Embryonic facial prominence (tissue), 1 donor: ENCODE measurements at regions not wholly inside any gene's neighbourhood (a gene's known extent, or its start where the extent isn't known, plus 50 kb on each side); places are given as distances from the start of the nearest gene placed in this dataset.
A peak's percentile ranks its signal among the peaks of the same experiment; 100 is the strongest.
"Not testable (repeated sequence)": the region's sequence is repeated elsewhere in the genome, so short reads cannot be mapped to it uniquely, and the experiment has no call there.

Experiments
- DNase-seq: peaks from one replicate; pipeline ENCODE4 v3.0.0-alpha.2; 2016; ENCODE audit errors: extremely low spot score

- DNase-seq = no peak
Observed at GRCh38 chr11:29485641-29486040, 531.2 kb downstream of the KCNA4 start.

- no peak for DNase-seq
Observed at GRCh38 chr11:29484548-29484947, 532.3 kb downstream of the KCNA4 start.

- DNase-seq = no peak
Observed at GRCh38 chr11:29483831-29484230, 533.0 kb downstream of the KCNA4 start.

GRCh38 chr11:29482510-29482909, 534.3 kb downstream of the KCNA4 start:
- DNase-seq = no peak

- no peak for DNase-seq
Observed at GRCh38 chr11:29481738-29482137, 535.1 kb downstream of the KCNA4 start.

- no peak for DNase-seq
Observed at GRCh38 chr11:29480981-29481380, 535.8 kb downstream of the KCNA4 start.

- DNase-seq = no peak
Observed at GRCh38 chr11:29458252-29458651, 558.6 kb downstream of the KCNA4 start.

- no peak for DNase-seq
Observed at GRCh38 chr11:29452146-29452545, 564.7 kb downstream of the KCNA4 start.

- DNase-seq = no peak
Observed at GRCh38 chr11:29449281-29450074, 567.4 kb downstream of the KCNA4 start.

GRCh38 chr11:29448246-29448877, 568.5 kb downstream of the KCNA4 start:
- peak; percentile 30 for DNase-seq

- DNase-seq = no peak
Observed at GRCh38 chr11:29447821-29448220, 569.0 kb downstream of the KCNA4 start.

GRCh38 chr11:29446132-29446531, 570.7 kb downstream of the KCNA4 start:
- DNase-seq = no peak

- not testable (repeated sequence) for DNase-seq
Observed at GRCh38 chr11:29445191-29445590, 571.6 kb downstream of the KCNA4 start.

- DNase-seq = no peak
Observed at GRCh38 chr11:29438815-29439214, 578.0 kb downstream of the KCNA4 start.

GRCh38 chr11:29435421-29435820, 581.4 kb downstream of the KCNA4 start:
- no peak for DNase-seq

GRCh38 chr11:29432719-29433325, 584.0 kb downstream of the KCNA4 start:
- DNase-seq = no peak

- no peak for DNase-seq
Observed at GRCh38 chr11:29405305-29405704, 611.5 kb downstream of the KCNA4 start.

GRCh38 chr11:29395555-29396072, 621.2 kb downstream of the KCNA4 start:
- no peak for DNase-seq

GRCh38 chr11:29389793-29390192, 627.0 kb downstream of the KCNA4 start:
- no peak for DNase-seq

- DNase-seq = no peak
Observed at GRCh38 chr11:29373725-29374124, 643.1 kb downstream of the KCNA4 start.

GRCh38 chr11:29368126-29368525, 648.7 kb downstream of the KCNA4 start:
- DNase-seq = no peak

- no peak for DNase-seq
Observed at GRCh38 chr11:29364006-29364405, 652.8 kb downstream of the KCNA4 start.

GRCh38 chr11:29361369-29361768, 655.5 kb downstream of the KCNA4 start:
- DNase-seq = no peak
